Upper lobe of left lung (tissue), 6 donors: ENCODE measurements at regions not wholly inside any gene's neighbourhood (a gene's known extent, or its start where the extent isn't known, plus 50 kb on each side); places are given as distances from the start of the nearest gene placed in this dataset.
A peak's percentile ranks its signal among the peaks of the same experiment; 100 is the strongest.

Source experiments
- ATAC-seq, 2 donors: fragments of 200-7000 bp; cut with Tn5 transposase; one replicate each; pipeline ENCODE4 v1.9.1; 2022; ENCODE audit warnings: mild to moderate bottlenecking in 2 of 2, moderate library complexity in 2 of 2; ENCODE audit not compliant: low FRiP score in 2 of 2
- DNase-seq, 2 donors: peaks; one replicate each; pipeline ENCODE4 v3.0.0-alpha.2; 2019 to 2020
- H3K27ac ChIP-seq, 4 donors: fragments of 200-600 bp; sonication (generic); one replicate each; pipeline ENCODE4 v1.5.1; 2016 to 2019
- H3K27me3 ChIP-seq, 4 donors: fragments of 200-600 bp; sonication (generic); one replicate each; pipeline ENCODE4 v1.5.1; 2017 to 2019
- H3K36me3 ChIP-seq, 4 donors: fragments of 200-600 bp; sonication (generic); one replicate each; pipeline ENCODE4 v1.5.1; 2016 to 2019
- H3K4me1 ChIP-seq, 4 donors: fragments of 200-600 bp; sonication (generic); one replicate each; pipeline ENCODE4 v1.5.1; 2018 to 2019
- H3K4me3 ChIP-seq, 4 donors: fragments of 200-600 bp; sonication (generic); one replicate each; pipeline ENCODE4 v1.5.1; 2017 to 2019; ENCODE audit warnings: mild to moderate bottlenecking in 2 of 4, moderate library complexity in 1 of 4
- H3K9me3 ChIP-seq, 4 donors: fragments of 200-600 bp; sonication (generic); one replicate each; pipeline ENCODE4 v1.5.1; 2018 to 2019
- CTCF ChIP-seq, 6 experiments: fragments of 450-650 bp in 4 of 6; fragments of 200-600 bp in 2 of 6; sonication (generic) in 2 of 6; IDR thresholded peaks; one replicate each; pipeline ENCODE4 v1.5.1; 2016 to 2019; ENCODE audit warnings: antibody characterized with exemption in 6 of 6
- EP300 ChIP-seq, 4 donors: sonication (generic); formaldehyde crosslinking; IDR thresholded peaks; one replicate each; pipeline ENCODE4 v1.5.1; 2017; ENCODE audit warnings: antibody characterized with exemption in 4 of 4, control low read depth in 2 of 4
- POLR2A ChIP-seq, 4 donors: fragments of 450-650 bp; IDR thresholded peaks; one replicate each; pipeline ENCODE4 v1.5.1; 2016 to 2017; ENCODE audit warnings: antibody characterized with exemption in 4 of 4, mild to moderate bottlenecking in 2 of 4
- POLR2AphosphoS5 ChIP-seq, 2 donors: sonication (generic); formaldehyde crosslinking; IDR thresholded peaks; one replicate each; pipeline ENCODE4 v1.5.1; 2017; ENCODE audit warnings: antibody characterized with exemption in 2 of 2
- WGBS, 2 donors: methylation state at CpG; one replicate each; pipeline ENCODE4 v1.1.5; 2017 to 2018; 5-methylcytosine and 5-hydroxymethylcytosine counted together
- donor health status: DM: no; HTN: no; CAD: no; lungs with moderate emphysema.
- donor health status: DM: no; HTN: yes; CAD: no; lungs with severe emphysema.

GRCh38 chr15:27672537-27672936 is 426.6 kb downstream of the OCA2 start:
- TF ChIP-seq POLR2AphosphoS5 (IDR thresholded peaks at IDR 0.05) (no peak), POLR2A (IDR thresholded peaks at IDR 0.05) (no peak), CTCF (IDR thresholded peaks at IDR 0.05) (no peak), EP300 (IDR thresholded peaks at IDR 0.05) (no peak)
- Histone ChIP-seq H3K27me3 (no peaks in the 10 kb centered on the region), H3K27ac (no peak overlapping the region), H3K4me3 (no peak overlapping the region), H3K4me1 (no peaks in the 10 kb centered on the region), H3K36me3 (no peaks in the 10 kb centered on the region), H3K9me3 (no peaks in the 10 kb centered on the region)
- ATAC-seq (peak in 1 of 2 donors; percentile 37), DNase-seq (no peak)
- 80 to 84% methylated on average over 6 to 8 of the region's 8 CpGs for whole genome bisulfite sequencing, 2 donors

- TF ChIP-seq EP300 (IDR thresholded peaks at IDR 0.05) (no peak), POLR2A (IDR thresholded peaks at IDR 0.05) (no peak), POLR2AphosphoS5 (IDR thresholded peaks at IDR 0.05) (no peak), CTCF (IDR thresholded peaks at IDR 0.05) (no peak)
- Histone ChIP-seq H3K27ac (no peak overlapping the region), H3K4me3 (no peak overlapping the region), H3K9me3 (no peaks in the 10 kb centered on the region), H3K36me3 (no peaks in the 10 kb centered on the region), H3K27me3 (no peaks in the 10 kb centered on the region), H3K4me1 (no peaks in the 10 kb centered on the region)
- DNase-seq (no peak), ATAC-seq (no peak)
- 53 to 61% methylated on average over 13 of the region's 13 CpGs for WGBS, 2 donors
These were observed 427.2 kb downstream of the OCA2 start for GRCh38 chr15:27671819-27672437.

GRCh38 chr15:27670486-27671209 is 428.5 kb downstream of the OCA2 start:
- Histone ChIP-seq H3K27me3 (no peaks in the 10 kb centered on the region), H3K4me1 (no peaks in the 10 kb centered on the region), H3K36me3 (no peaks in the 10 kb centered on the region), H3K4me3 (no peak overlapping the region), H3K27ac (no peak overlapping the region), H3K9me3 (no peaks in the 10 kb centered on the region)
- DNase-seq (no peak), ATAC-seq (no peak)
- WGBS, 2 donors: 67 to 69% methylated on average over 11 of the region's 11 CpGs
- TF ChIP-seq POLR2A (IDR thresholded peaks at IDR 0.05) (no peak), CTCF (IDR thresholded peaks at IDR 0.05) (no peak), POLR2AphosphoS5 (IDR thresholded peaks at IDR 0.05) (no peak), EP300 (IDR thresholded peaks at IDR 0.05) (no peak)

GRCh38 chr15:27669641-27670040 is 429.5 kb downstream of the OCA2 start:
- DNase-seq (no peak), ATAC-seq (no peak)
- no peak overlapping the region for H3K27ac ChIP-seq
- H3K4me1 ChIP-seq: no peaks in the 10 kb centered on the region
- H3K9me3 ChIP-seq: no peaks in the 10 kb centered on the region
- no peaks in the 10 kb centered on the region for H3K36me3 ChIP-seq
- WGBS, 2 donors: 94 to 96% methylated on average over 10 of the region's 10 CpGs
- H3K27me3 ChIP-seq: no peaks in the 10 kb centered on the region
- H3K4me3 ChIP-seq: no peak overlapping the region
- TF ChIP-seq CTCF (IDR thresholded peaks at IDR 0.05) (no peak), POLR2A (IDR thresholded peaks at IDR 0.05) (no peak), POLR2AphosphoS5 (IDR thresholded peaks at IDR 0.05) (no peak), EP300 (IDR thresholded peaks at IDR 0.05) (no peak)
